Mucosa of gallbladder (tissue), 1 donor: ENCODE measurements at regions not wholly inside any gene's neighbourhood (a gene's known extent, or its start where the extent isn't known, plus 50 kb on each side); places are given as distances from the start of the nearest gene placed in this dataset.

Source experiments
- DNase-seq: peaks from one replicate; pipeline ENCODE4 v3.0.0-alpha.2; 2020; ENCODE audit warnings: low spot score
- donor health status: DM: no; HTN: no; CAD: no.

DNA sequence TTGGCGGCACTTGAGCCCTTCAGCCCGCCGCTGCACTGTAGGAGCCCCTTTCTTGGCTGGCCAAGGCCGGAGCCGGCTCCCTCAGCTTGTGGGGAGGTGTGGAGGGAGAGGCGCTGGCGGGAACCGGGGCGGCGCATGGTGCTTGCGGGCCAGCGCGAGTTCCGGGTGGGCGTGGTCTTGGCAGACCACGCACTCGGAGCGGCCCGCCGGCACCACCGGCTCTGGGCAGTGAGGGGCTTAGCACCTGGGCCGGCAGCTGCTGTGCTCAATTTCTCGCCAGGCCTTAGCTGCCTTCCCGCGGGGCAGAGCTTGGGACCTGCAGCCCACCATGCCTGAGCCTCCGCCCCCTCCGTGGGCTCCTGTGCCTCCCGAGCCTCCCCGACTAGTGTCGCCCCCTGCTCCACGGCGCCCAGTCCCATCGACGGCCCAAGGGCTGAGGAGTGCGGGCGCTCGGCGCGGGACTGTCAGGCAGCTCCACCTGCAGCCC is 673.7 kb upstream of the BRINP3 start:
- DNase-seq, result no peak

GRCh38 chr1:191152776-191153175 is 675.1 kb upstream of the BRINP3 start:
- no peak for DNase-seq

- no peak for DNase-seq
Observed at GRCh38 chr1:191155178-191155577, 677.5 kb upstream of the BRINP3 start.

GRCh38 chr1:191160837-191161236 is 683.2 kb upstream of the BRINP3 start:
- DNase-seq, result no peak

GRCh38 chr1:191162762-191163161 is 685.1 kb upstream of the BRINP3 start:
- no peak for DNase-seq

DNA sequence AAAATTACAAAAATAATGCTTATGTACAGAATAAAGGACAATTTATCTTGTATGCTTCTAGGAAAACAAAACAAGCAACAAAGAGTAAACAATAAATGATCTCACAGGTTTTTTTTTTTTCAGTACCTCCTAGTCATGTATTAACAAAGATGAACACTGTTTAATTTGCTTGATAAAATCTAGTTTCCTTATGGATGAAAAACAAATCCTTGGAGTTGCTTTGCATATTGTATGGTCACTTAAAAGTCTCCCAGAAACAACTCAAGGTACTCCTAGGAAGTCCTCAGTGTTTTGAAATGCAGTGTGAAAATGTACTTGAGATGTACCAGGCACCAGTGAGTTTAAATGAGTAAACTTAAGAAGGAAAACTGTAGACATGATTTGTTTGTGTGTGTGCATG is 686.0 kb upstream of the BRINP3 start:
- no peak for DNase-seq

DNA sequence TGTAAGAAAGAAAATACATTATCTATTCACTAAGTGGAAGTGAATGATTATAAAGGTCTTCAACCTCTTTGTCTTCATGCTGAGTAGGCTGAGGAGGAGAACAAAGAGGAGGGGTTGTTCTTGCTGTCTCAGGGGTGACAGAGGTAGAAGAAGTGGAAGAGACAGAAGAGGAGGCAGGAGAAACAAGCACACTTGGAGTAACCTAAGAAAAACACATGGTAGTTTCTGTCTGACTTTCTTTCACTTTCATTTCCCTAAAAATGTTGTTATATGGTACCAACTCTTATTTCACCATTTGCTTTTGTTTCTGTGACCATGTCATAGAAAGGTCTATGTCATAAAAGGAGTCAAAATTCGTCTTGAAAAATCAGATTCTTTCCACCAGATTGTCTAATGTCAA is 696.6 kb upstream of the BRINP3 start:
- DNase-seq, result no peak

DNA sequence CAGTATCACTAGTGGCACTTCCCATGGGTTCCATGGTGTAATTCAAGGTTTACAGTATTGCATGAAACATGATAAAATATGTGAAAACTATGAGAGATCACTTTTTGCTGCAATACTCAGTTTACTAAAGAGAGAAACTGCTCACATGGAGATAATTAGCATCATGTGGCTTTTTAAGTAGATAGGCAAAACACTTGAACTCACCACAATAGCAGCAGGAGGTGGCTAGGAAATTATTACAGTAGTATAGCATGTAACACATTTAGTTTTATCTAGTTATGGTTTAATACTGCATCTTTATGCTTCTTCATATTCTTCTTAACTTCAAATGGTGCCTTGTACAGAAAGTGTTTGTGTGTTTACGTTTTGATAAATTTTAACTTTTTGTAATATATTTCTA is 698.5 kb upstream of the BRINP3 start:
- no peak for DNase-seq

DNA sequence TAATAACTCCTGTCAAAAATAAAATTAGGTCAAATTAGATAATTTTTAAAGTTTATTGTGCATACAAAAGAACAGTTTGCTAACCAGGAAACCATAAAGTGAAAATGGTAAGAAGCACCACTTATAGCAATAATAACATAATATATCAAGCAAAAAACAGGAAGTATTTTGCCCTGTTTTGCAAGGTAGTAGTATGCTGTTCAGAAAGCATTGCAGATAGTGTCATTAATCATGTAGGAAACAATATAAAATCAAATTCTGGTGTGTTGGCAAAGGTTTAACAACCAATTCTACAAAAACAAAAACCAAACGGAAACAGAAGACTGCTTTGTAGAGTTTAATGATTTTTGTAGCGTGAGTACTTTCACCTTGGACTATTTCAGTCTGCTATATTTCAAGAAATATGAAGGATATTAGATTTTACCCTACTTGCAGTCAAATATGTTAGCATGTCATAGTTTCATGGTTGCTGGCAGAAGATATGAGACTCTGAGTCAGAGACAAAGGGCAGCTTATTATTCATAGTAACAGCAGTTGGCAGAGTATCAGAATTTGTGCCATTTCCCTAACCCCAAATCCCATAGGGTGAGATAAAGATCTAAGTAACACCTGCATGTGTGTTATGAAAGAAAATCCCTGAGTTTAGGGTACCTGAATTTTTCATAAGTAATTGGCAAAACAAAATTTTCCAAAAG is 729.0 kb upstream of the BRINP3 start:
- no peak for DNase-seq

DNA sequence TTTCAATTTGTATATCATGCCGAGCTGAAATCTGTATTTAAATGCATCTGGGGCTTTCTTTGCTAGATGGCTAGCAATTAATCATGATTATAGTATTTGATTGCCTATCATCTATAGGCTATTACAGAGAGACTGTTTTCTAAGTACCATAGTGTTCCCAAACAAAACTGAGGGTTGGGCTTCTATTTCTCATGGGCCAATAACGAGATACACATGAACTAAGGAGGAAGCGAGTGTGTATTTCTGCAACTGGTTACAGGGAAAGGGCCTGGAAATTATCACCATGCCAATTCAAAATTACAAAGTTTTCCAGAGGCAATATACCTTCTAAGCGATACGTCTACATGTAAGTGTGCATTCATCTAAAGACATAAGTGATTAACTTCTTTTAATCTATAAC is 744.5 kb upstream of the BRINP3 start:
- DNase-seq, result no peak

DNA sequence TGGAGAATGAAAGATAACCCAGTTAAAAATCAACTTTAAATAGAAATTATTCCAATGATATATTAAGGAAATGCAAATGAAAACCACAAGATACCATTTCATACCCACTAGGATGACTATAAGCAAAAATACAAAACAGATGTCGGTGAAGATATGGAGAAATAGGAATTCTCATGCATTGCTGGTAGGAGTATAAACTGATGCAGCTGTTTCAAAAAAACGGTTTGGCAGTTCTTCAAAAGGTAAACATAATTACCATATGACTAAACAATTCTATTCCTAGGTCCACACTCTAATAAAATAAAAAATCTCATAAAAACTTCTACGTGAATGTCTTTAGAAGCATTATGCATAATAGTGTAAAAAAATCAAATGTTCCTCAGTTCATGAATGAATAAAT is 763.3 kb upstream of the BRINP3 start:
- DNase-seq, result no peak

GRCh38 chr1:191255354-191256054 is 777.8 kb upstream of the BRINP3 start:
- DNase-seq, result no peak

- no peak for DNase-seq
Observed at GRCh38 chr1:191256917-191257316, 779.3 kb upstream of the BRINP3 start.

DNA sequence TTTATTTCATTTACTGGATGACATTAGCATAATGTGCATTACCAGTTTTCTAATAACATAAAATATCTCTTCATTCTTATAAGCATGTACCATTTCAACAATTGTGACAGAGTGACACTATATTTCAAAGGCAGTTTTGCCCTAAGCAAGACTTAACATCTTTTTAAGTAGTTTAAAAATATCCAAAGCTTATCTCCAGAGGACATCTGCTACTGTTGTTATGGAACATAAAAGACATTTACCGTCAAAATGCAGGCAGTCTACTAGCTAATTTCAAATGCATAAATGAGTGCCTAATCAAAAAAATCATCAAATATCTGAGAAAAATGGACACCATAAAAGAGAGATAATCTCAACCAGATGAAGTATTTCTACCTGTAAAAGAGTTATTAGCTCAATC is 782.4 kb upstream of the BRINP3 start:
- no peak for DNase-seq

GRCh38 chr1:191261111-191261510 is 783.4 kb upstream of the BRINP3 start:
- no peak for DNase-seq

DNA sequence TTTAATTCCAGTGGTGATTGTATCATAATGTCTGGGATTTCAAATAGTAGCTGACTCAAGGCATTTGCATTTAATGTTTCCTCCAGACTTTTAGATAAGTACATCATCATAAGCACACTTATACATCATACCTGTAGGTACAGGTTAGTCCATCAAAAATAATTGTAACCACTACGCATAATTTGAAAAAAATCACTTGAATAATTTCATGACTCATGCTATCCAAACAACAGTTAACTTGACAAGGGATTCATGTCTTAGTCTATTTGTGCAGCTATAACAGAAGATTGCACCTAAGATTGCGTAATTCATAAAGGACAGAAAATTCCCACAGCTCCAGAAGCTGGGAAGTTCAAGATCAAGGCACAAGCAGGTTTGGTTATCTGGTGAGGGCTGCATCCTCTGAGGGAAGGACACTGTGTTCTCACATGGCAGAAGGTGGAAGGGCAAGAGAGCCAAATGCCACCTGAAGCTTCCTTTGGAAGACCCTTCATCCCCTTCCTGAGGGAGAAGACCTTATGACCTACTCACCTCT is 801.7 kb upstream of the BRINP3 start:
- no peak for DNase-seq

GRCh38 chr1:191284175-191284574 is 806.5 kb upstream of the BRINP3 start:
- DNase-seq, result no peak

DNA sequence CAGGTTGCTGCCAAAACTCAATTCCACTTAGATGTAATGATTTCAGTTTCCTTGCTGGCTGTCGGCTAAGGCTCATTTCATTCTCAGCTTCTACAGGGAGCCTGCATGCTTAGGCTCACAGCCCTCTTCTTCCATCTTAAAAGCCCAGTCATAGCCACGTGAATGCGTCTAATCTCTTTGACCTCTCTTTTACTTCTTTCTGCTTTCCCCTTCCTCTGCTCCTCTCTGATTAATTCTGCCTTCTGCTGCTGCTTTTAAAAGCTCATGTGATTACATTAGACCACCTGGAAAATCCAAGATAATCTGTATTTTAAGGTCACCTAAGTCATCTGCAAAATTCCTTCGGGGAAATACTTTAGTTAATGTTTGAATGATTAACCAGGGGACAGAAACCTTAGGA is 812.8 kb upstream of the BRINP3 start:
- DNase-seq, result no peak

- no peak for DNase-seq
Observed at GRCh38 chr1:191305370-191305769, 827.7 kb upstream of the BRINP3 start.

DNA sequence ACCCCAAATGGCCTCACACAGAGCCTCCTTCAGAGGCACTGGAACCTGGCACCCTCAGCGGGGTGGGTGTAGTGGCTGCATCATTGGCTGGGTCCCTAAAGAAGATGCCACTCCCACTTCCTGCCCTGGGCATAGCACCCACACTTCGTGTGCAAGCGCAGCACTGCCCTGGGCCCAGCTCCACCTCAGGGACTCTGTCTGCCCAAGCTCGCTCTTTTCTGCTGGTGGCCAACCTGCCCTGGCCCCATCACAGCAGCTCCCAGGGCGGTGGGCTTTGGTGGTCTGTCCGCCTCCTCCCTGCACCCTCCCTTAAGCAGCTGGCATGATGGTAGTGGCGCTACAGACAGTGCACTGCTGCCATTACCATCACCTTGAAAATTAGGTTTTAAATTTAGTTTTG is 829.3 kb upstream of the BRINP3 start:
- no peak for DNase-seq

GRCh38 chr1:191320062-191320461 is 838.2 kb upstream of the RGS18 start:
- DNase-seq, result no peak

DNA sequence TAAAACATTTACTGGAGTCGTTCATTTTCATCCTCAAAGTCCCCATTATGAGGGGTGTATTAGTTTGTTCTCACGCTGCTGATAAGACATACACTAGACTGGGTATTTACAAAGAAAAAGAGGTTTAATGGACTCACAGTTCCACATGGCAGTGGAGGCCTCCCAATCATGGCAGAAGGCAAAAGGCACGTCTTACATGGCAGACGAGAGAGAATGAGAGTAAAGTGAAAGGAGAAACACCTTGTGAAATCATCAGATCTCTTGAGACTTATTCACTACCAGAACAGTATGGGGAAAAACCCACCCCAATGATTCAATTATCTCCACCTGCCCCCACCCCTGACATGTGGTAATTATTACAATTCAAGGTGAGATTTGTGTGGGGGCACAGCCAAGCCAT is 830.4 kb upstream of the RGS18 start:
- no peak for DNase-seq

- no peak for DNase-seq
Observed at GRCh38 chr1:191343816-191344215, 814.4 kb upstream of the RGS18 start.
